Aorta (tissue), 5 donors: ENCODE measurements at regions not wholly inside any gene's neighbourhood (a gene's known extent, or its start where the extent isn't known, plus 50 kb on each side); places are given as distances from the start of the nearest gene placed in this dataset.

Experiments
- ATAC-seq: fragments of 200-7000 bp; cut with Tn5 transposase; one replicate; pipeline ENCODE4 v1.9.1; 2022; ENCODE audit warnings: moderate library complexity; ENCODE audit not compliant: low FRiP score
- DNase-seq, 2 donors: peaks; one replicate each; pipeline ENCODE4 v3.0.0-alpha.2; 2020
- H3K27ac ChIP-seq, 2 donors: one replicate each; pipeline ENCODE4 v1.5.1; 2013; ENCODE audit warnings: low read length in 2 of 2, mild to moderate bottlenecking in 2 of 2, moderate library complexity in 2 of 2, control low read depth in 1 of 2, inconsistent platforms in 1 of 2, low read depth in 1 of 2
- H3K27me3 ChIP-seq, 2 donors: one replicate each; pipeline ENCODE4 v1.6.1; 2013; ENCODE audit warnings: control low read depth in 1 of 2, low read length in 1 of 2, mild to moderate bottlenecking in 1 of 2, moderate library complexity in 1 of 2; ENCODE audit not compliant: insufficient read depth in 2 of 2, control insufficient read depth in 1 of 2
- H3K36me3 ChIP-seq, 2 donors: one replicate each; pipeline ENCODE4 v1.6.1; 2013; ENCODE audit warnings: control low read depth in 1 of 2, low read length in 1 of 2, mild to moderate bottlenecking in 1 of 2; ENCODE audit not compliant: insufficient read depth in 2 of 2, control insufficient read depth in 1 of 2
- H3K4me1 ChIP-seq, 2 donors: one replicate each; pipeline ENCODE4 v1.6.1; 2013; ENCODE audit warnings: low read length in 2 of 2, control low read depth in 1 of 2, mild to moderate bottlenecking in 1 of 2, moderate library complexity in 1 of 2; ENCODE audit not compliant: insufficient read depth in 2 of 2, control insufficient read depth in 1 of 2
- H3K4me3 ChIP-seq, 2 donors: one replicate each; pipeline ENCODE4 v1.5.1; 2013; ENCODE audit warnings: low read length in 2 of 2, control low read depth in 1 of 2, mild to moderate bottlenecking in 1 of 2
- H3K9me3 ChIP-seq: one replicate; pipeline ENCODE4 v1.6.1; 2013; ENCODE audit warnings: mild to moderate bottlenecking, low read length; ENCODE audit not compliant: control insufficient read depth
- WGBS, 2 donors: extraction: QIAGEN DNeasy Blood & Tissue Kit; methylation state at CpG; one replicate each; pipeline ENCODE4 v1.1.7; 2013; 5-methylcytosine and 5-hydroxymethylcytosine counted together
- intact Hi-C, 2 donors: fragments of 100-400 bp; cut with DNase I; formaldehyde crosslinking; loops; one replicate each; pipeline versions ENCODE4 v1.14.2 to v1.15.0; 2022
- donor health status: healthy with polysubstance abuse.
- donor health status: Bipolar disorder and iron deficiency.
- donor health status: DM: no; HTN: no; CAD: no.
- donor health status: DM: no; HTN: no; CAD: no.
- donor health status: DM: yes; HTN: yes; CAD: no.

DNA sequence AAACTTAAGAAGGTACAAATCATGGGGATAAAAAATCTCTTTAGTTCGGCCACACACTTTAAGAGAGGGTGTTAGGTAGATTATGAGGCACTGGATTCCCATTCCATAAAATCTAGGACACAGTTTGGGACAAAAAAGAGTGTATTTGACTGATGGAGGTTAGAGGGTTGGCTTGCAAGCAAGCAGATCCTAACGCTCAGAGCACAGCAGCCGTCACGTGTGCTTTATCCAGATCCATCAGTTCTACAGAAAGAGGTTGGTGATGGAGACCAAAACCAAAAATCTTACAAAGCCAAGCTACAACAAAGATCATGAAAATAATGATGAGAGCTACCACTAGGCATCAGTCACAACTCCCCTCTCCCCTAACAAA, 549.4 kb downstream of the TNS3 start:
- no peaks in the 10 kb centered on the region for H3K36me3 ChIP-seq
- intact Hi-C loops = no loop called here
- H3K9me3 ChIP-seq = no peaks in the 10 kb centered on the region
- no peak overlapping the region for H3K27ac ChIP-seq
- ATAC-seq (no peak), DNase-seq (no peak)
- no peaks in the 10 kb centered on the region for H3K27me3 ChIP-seq
- H3K4me1 ChIP-seq = no peaks in the 10 kb centered on the region
- no peak overlapping the region for H3K4me3 ChIP-seq
- 62 to 73% methylated on average over 4 of the region's 4 CpGs for WGBS, 2 donors

DNA sequence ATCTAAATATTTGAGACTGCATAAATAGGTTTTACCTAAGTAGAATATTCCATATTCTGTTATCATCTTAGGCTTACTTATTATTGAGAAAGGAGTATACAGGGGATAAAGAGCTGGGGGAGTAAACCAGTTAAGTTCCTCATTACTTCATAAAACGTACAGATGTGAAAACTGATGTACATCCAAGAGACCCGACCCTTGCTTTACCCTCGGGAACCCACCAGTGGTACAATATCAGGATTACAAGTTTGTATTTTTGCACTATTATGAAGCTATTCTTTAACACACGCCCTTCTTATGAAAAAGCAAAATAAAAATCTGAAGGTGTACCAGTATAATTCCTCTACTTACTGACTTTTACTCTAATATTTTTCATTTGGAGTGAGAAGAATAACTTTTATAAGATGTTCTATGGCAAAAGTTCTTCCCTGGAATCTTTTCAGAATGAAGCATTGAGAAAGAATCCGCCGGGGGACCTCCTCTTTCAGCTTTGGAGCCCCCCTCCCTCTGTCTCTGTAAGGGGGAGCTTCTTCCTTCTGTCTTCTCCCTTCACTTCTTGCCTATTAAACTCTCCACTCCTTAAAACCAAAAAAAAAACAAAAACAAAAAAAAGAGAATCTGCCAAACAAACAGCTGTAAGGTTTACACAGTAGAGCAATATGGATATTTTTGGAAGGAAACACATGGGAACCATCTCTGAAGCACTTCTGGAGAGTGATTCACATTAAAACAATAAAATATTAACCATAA, 550.0 kb downstream of the TNS3 start:
- WGBS, 2 donors = 78 to 80% methylated on average over 6 of the region's 6 CpGs
- H3K27me3 ChIP-seq = no peaks in the 10 kb centered on the region
- no peak for ATAC-seq
- H3K4me1 ChIP-seq = no peaks in the 10 kb centered on the region
- no peak overlapping the region for H3K27ac ChIP-seq
- intact Hi-C loops = no loop called here
- no peaks in the 10 kb centered on the region for H3K36me3 ChIP-seq
- H3K4me3 ChIP-seq = no peak overlapping the region
- H3K9me3 ChIP-seq = no peaks in the 10 kb centered on the region
- DNase-seq = no peak

DNA sequence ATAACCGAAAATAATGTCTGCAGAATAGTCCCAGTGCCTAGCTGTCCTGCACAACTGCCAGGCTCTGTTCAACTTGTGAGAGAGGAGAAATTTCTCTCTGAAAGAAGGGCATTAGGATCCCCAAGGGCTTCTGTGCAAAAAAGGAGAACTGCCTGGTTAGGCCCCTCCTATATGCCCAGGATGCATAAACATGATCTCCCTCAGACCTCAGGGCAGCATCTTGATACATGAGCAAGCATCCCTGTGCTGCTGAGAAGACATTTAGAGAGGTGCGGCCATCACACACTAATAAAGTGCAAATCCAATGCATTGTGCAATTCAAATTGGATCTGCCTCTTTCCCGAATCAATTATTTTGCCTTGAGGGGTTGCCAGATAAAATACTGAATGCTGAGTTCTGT, 553.6 kb downstream of the TNS3 start:
- H3K9me3 ChIP-seq = no peaks in the 10 kb centered on the region
- no peak overlapping the region for H3K4me3 ChIP-seq
- 94 to 98% methylated on average over 3 of the region's 3 CpGs for WGBS, 2 donors
- H3K36me3 ChIP-seq = no peaks in the 10 kb centered on the region
- ATAC-seq (no peak), DNase-seq (no peak)
- H3K4me1 ChIP-seq = no peaks in the 10 kb centered on the region
- intact Hi-C loops = no loop called here
- no peaks in the 10 kb centered on the region for H3K27me3 ChIP-seq
- no peak overlapping the region for H3K27ac ChIP-seq

DNA sequence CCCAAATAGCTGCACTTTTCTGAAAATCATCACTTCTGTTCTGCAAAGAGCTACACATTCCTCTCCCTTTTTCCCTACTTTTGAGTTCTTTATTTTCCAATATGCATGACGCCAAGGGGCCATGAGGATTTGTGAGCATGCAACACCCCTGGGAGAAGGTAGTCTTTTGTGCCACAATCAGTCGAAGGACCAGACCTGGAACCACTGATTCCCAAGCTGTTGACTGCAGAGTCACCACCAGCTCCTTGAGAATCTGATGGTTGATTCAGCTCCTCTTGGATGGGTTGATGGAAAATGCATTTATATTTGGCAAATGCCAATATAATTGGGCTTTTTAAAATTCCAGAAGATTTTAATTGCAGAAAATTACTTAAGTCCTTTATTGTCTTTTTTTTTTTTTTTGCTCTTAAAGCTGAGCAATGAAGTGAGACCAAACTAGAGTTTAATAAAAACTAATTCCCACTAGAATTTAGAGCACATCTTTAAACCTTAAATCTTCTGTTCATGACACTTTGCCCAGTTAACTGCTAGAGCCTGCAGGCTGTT, 554.1 kb downstream of the TNS3 start:
- intact Hi-C loops = no loop called here
- ATAC-seq (no peak), DNase-seq (no peak)
- Histone ChIP-seq H3K27me3 (no peaks in the 10 kb centered on the region), H3K4me1 (no peaks in the 10 kb centered on the region), H3K36me3 (no peaks in the 10 kb centered on the region), H3K27ac (no peak overlapping the region), H3K4me3 (no peak overlapping the region), H3K9me3 (no peaks in the 10 kb centered on the region)
- WGBS, 2 donors = 94 to 95% methylated on average over 2 of the region's 2 CpGs

DNA sequence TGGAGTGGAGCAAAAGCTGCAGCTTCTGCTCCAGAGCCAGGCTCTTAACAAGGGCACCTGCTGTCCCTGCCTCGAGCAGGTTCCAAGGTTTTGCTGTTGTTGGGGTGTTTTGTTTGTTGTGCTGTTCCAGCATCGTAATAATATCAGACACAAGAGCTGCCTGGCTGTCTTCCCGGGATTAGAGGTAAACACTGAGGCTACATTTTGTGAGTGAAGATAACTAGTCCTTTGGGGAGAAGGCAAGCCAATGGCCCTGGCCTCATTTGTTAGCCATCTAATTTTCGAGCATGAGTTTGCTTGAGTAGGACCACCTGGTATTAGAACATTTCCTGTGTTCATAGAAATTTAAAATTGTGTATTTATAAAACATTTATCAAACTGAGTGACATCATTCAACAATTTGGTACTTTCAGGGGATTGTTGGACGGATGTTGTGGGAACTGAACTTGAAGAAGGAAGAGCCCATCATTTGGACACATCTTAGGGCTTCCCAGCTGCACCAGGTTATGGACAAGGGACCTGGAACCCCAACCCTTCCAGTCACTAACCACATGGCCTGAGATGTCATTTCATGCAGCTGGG, 555.0 kb downstream of the TNS3 start:
- 77 to 80% methylated on average over 5 of the region's 5 CpGs for WGBS, 2 donors
- Histone ChIP-seq H3K4me3 (no peak overlapping the region), H3K4me1 (no peaks in the 10 kb centered on the region), H3K27me3 (no peaks in the 10 kb centered on the region), H3K9me3 (no peaks in the 10 kb centered on the region), H3K36me3 (no peaks in the 10 kb centered on the region), H3K27ac (no peak overlapping the region)
- DNase-seq (no peak), ATAC-seq (no peak)
- intact Hi-C loops = no loop called here

DNA sequence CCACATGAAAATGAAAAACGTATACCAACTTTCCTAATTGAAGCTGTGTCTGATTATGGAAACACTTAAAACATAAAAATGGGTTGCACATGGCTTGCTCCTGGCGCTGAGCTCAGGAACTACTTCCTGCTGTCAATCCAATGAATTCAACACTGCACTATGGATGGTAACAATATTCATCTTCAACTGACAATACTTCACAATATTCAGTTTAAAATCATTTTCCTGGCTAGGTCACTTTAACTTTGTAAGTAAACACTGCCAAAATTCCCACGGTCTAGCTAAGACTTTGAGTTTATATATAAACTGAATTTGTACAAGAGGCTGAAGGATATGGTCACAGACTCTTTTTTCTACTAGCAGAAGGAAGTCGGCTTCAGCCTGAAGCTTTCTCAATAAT, 556.9 kb downstream of the TNS3 start:
- H3K4me1 ChIP-seq = no peaks in the 10 kb centered on the region
- H3K27ac ChIP-seq = no peak overlapping the region
- intact Hi-C loops = no loop called here
- H3K27me3 ChIP-seq = no peaks in the 10 kb centered on the region
- H3K36me3 ChIP-seq = no peaks in the 10 kb centered on the region
- no peaks in the 10 kb centered on the region for H3K9me3 ChIP-seq
- H3K4me3 ChIP-seq = no peak overlapping the region
- 9 to 21% methylated on average over 4 of the region's 4 CpGs for WGBS, 2 donors
- ATAC-seq (no peak), DNase-seq (no peak)

DNA sequence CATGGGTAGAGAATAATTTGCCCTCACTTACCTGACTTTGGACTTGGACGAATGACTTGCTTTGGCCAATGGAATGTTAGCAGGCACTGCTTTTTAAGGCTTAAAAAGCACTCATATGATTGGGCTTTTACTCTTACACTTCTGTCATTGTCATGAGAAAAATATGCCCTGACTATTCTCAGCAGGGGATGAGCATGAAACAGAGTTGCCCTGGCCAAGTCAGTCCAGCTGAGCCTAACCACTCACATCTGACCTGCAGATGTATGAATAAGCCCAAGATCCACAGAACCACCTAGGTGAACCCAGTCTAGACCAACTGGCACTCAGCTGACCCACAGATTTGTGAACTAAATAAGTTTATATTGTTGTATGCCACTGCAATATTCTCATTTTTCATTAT, 573.5 kb downstream of the TNS3 start:
- DNase-seq (no peak), ATAC-seq (no peak)
- no peaks in the 10 kb centered on the region for H3K27me3 ChIP-seq
- no peaks in the 10 kb centered on the region for H3K36me3 ChIP-seq
- no peaks in the 10 kb centered on the region for H3K4me1 ChIP-seq
- 82 to 87% methylated on average over 1 of the region's 1 CpG for WGBS, 2 donors
- H3K27ac ChIP-seq = no peak overlapping the region
- H3K4me3 ChIP-seq = no peak overlapping the region
- intact Hi-C loops = no loop called here
- H3K9me3 ChIP-seq = no peaks in the 10 kb centered on the region

DNA sequence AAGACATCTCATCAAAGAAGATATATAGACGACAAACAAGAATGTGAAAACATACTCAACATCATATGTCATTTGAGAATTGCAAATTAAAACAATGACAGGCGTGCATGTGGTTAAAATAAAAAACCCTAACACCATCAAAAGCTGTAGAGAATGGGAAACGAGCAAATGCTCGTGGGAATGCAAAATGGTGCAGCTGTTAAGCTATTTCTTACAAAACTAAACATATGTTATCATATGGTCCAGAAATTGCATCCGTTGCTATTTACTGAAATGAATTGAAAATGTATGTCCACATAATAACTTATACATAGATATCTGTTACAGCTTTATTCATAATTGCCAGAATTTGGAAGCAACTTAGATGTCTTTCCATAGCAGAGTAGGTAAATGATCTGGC, 574.4 kb downstream of the TNS3 start:
- no peaks in the 10 kb centered on the region for H3K9me3 ChIP-seq
- no peaks in the 10 kb centered on the region for H3K36me3 ChIP-seq
- 74 to 78% methylated on average over 5 of the region's 5 CpGs for WGBS, 2 donors
- no peak overlapping the region for H3K4me3 ChIP-seq
- DNase-seq = no peak
- no peak overlapping the region for H3K27ac ChIP-seq
- intact Hi-C loops = no loop called here
- H3K4me1 ChIP-seq = no peaks in the 10 kb centered on the region
- H3K27me3 ChIP-seq = no peaks in the 10 kb centered on the region
- no peak for ATAC-seq

DNA sequence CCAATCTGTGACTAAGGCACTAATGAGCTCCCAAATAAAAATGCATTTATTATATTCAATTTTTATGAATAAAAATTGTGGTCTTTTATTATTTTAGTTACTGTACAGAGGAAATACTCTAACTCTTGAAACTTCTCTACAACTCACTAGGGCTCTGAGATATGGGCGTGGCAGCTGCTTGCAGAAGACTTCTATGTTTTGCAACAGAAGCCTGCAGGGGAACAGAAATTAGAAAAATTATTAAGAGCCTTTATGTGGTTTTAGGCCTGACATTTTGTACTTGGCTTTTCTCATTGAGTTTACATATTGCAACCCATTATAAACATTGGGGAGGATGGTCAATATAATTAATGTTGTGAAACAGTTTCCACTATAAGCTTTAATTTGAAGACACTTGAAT, 581.4 kb downstream of the TNS3 start:
- ATAC-seq (no peak), DNase-seq (no peak)
- intact Hi-C loops = no loop called here
- H3K36me3 ChIP-seq = no peaks in the 10 kb centered on the region
- 91 to 93% methylated on average over 1 of the region's 1 CpG for WGBS, 2 donors
- H3K4me3 ChIP-seq = no peak overlapping the region
- no peaks in the 10 kb centered on the region for H3K4me1 ChIP-seq
- H3K9me3 ChIP-seq = no peaks in the 10 kb centered on the region
- no peaks in the 10 kb centered on the region for H3K27me3 ChIP-seq
- no peak overlapping the region for H3K27ac ChIP-seq
